Mucosa of descending colon (tissue), 3 donors: ENCODE measurements at regions not wholly inside any gene's neighbourhood (a gene's known extent, or its start where the extent isn't known, plus 50 kb on each side); places are given as distances from the start of the nearest gene placed in this dataset.

Source experiments
- ATAC-seq: fragments of 200-7000 bp; cut with Tn5 transposase; one replicate; pipeline ENCODE4 v1.9.1; 2020; ENCODE audit warnings: mild to moderate bottlenecking, moderate library complexity
- DNase-seq, 3 donors: peaks; one replicate each; pipeline ENCODE4 v3.0.0-alpha.2; 2020
- H3K36me3 ChIP-seq: fragments of 200-600 bp; one replicate; pipeline ENCODE4 v1.8.0; 2021; ENCODE audit warnings: low read depth, mild to moderate bottlenecking
- H3K4me1 ChIP-seq: fragments of 200-600 bp; one replicate; pipeline ENCODE4 v1.8.0; 2021; ENCODE audit warnings: low read depth, mild to moderate bottlenecking
- H3K4me3 ChIP-seq: fragments of 200-600 bp; one replicate; pipeline ENCODE4 v1.8.0; 2021; ENCODE audit warnings: mild to moderate bottlenecking
- H3K9me3 ChIP-seq: fragments of 200-600 bp; one replicate; pipeline ENCODE4 v1.8.0; 2021; ENCODE audit warnings: mild to moderate bottlenecking
- CTCF ChIP-seq: fragments of 200-600 bp; IDR thresholded peaks from one replicate; pipeline ENCODE4 v1.8.0; 2022; ENCODE audit warnings: antibody characterized with exemption, mild to moderate bottlenecking
- intact Hi-C, 2 donors: fragments of 100-400 bp; cut with DNase I in 1 of 2; cut with micrococcal nuclease in 1 of 2; formaldehyde crosslinking; loops; one replicate each; pipeline versions ENCODE4 v1.11.0 to v1.11.1; 2022; cut with DNase I, micrococcal nuclease
- donor health status: DM: no; HTN: no; CAD: no; lungs with moderate emphysema.
- donor health status: DM: no; HTN: no; CAD: no.
- donor health status: DM: no; HTN: yes; CAD: no.

- Histone ChIP-seq H3K4me1 (no peaks in the 10 kb centered on the region), H3K9me3 (peaks cover 47% of the 10 kb centered on the region), H3K4me3 (no peak overlapping the region), H3K36me3 (no peaks in the 10 kb centered on the region)
- no peak for TF ChIP-seq CTCF
- no peak for ATAC-seq
- no peak for DNase-seq
- intact Hi-C loops, result no loop called here
Observed at GRCh38 chr5:28403846-28404245, 1365.5 kb upstream of the CDH9 start.

GRCh38 chr5:28402590-28403301 is 1364.4 kb upstream of the CDH9 start:
- intact Hi-C loops, result no loop called here
- Histone ChIP-seq H3K4me3 (no peak overlapping the region), H3K36me3 (no peaks in the 10 kb centered on the region), H3K4me1 (no peaks in the 10 kb centered on the region), H3K9me3 (peaks cover 50% of the 10 kb centered on the region)
- no peak for TF ChIP-seq CTCF
- ATAC-seq (no peak), DNase-seq (no peak)

GRCh38 chr5:28400076-28400475 is 1361.7 kb upstream of the CDH9 start:
- TF ChIP-seq CTCF, result no peak
- intact Hi-C loops, result no loop called here

GRCh38 chr5:28399211-28399610 is 1360.8 kb upstream of the CDH9 start:
- DNase-seq (no peak), ATAC-seq (no peak)
- Histone ChIP-seq H3K36me3 (no peaks in the 10 kb centered on the region), H3K4me1 (no peaks in the 10 kb centered on the region), H3K9me3 (peaks cover 53% of the 10 kb centered on the region), H3K4me3 (no peak overlapping the region)
- intact Hi-C loops, result no loop called here
- TF ChIP-seq CTCF, result no peak

More at GRCh38 chr5:28400076-28400475, 1361.7 kb upstream of the CDH9 start:
- no peak overlapping the region for H3K4me3 ChIP-seq
- H3K9me3 ChIP-seq, result peaks cover 53% of the 10 kb centered on the region
- DNase-seq (no peak), ATAC-seq (no peak)
- H3K36me3 ChIP-seq, result no peaks in the 10 kb centered on the region
- H3K4me1 ChIP-seq, result no peaks in the 10 kb centered on the region

GRCh38 chr5:28398185-28398584 is 1359.8 kb upstream of the CDH9 start:
- Histone ChIP-seq H3K4me3 (no peak overlapping the region), H3K9me3 (peaks cover 51% of the 10 kb centered on the region), H3K36me3 (no peaks in the 10 kb centered on the region), H3K4me1 (no peaks in the 10 kb centered on the region)
- no peak for TF ChIP-seq CTCF
- intact Hi-C loops, result no loop called here
- no peak for ATAC-seq
- DNase-seq, result no peak
